Bronchial epithelial cell (primary cell): ENCODE measurements at regions not wholly inside any gene's neighbourhood (a gene's known extent, or its start where the extent isn't known, plus 50 kb on each side); places are given as distances from the start of the nearest gene placed in this dataset.

ENCODE experiments used
- DNase-seq: peaks from one replicate; pipeline ENCODE4 v3.0.0-alpha.2; 2010; ENCODE audit warnings: low read depth
- FAIRE-seq: peaks from 2 replicates; lab custom pipeline; 2011; peaks lifted over from hg19 to GRCh38; lab: Jason Lieb, UNC
- H3K27me3 ChIP-seq: 2 replicates; pipeline ENCODE4 v1.5.1; 2011; ENCODE audit warnings: low read length; ENCODE audit not compliant: control insufficient read depth, insufficient read depth
- H3K36me3 ChIP-seq: 2 replicates; pipeline ENCODE4 v1.5.1; 2011; ENCODE audit warnings: low read length; ENCODE audit not compliant: control insufficient read depth, insufficient read depth
- H3K4me3 ChIP-seq: 2 replicates; pipeline ENCODE4 v1.5.1; 2011; ENCODE audit warnings: mild to moderate bottlenecking, low read depth, low read length, control low read depth
- CTCF ChIP-seq: IDR thresholded peaks from 2 replicates; pipeline ENCODE4 v1.5.1; 2011; ENCODE audit warnings: mild to moderate bottlenecking, moderate library complexity, low read length, control low read depth, inconsistent platforms; ENCODE audit not compliant: insufficient read depth, severe bottlenecking

GRCh38 chr9:89781838-89782540 lies 177.2 kb downstream of the GADD45G start:
- no peak for TF ChIP-seq CTCF
- DNase-seq (no peak), FAIRE-seq (peak; percentile 75)
- peaks cover 2% of the 10 kb centered on the region for H3K27me3 ChIP-seq
- no peak overlapping the region for H3K4me3 ChIP-seq
- no peaks in the 10 kb centered on the region for H3K36me3 ChIP-seq

DNA sequence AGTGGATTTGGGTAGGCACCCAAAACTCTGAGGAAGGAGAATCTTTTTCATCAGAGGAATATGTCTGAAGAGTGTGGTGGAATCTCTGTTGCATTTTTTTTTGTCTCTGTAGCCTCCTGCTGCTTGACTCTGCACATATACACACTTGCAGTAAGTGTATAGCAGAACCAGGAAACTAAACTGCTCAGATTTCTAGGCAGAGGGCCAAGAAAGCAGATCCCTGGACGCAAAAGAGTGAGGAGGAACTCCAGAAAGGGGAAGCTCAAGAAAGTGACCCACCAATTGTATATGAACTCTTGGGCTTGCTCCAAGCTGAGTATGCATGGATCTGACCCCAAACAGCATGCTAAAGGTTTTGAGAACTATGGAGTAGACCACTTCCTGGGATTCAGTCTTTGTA lies 181.8 kb downstream of the GADD45G start:
- no peaks in the 10 kb centered on the region for H3K36me3 ChIP-seq
- peaks cover under 1% of the 10 kb centered on the region for H3K27me3 ChIP-seq
- no peak for FAIRE-seq
- no peak for DNase-seq
- no peak overlapping the region for H3K4me3 ChIP-seq
- TF ChIP-seq CTCF = no peak

DNA sequence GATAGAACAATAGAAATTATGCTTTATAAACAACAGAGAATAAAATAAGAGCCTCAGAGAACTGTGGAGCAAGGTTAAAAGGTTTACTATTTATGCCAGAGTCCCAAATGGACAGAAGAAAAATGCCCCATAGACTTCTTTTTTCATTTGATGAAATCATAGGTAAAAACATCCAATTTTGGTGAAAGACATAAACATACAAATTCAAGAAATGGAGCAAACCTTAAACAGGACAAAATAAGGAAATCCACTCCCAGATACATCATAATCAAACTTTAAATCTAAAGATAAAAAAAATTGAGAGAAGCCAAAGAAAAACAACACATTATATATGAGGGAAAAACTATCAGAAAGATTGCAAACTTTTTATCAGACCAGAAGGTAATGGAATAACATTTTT lies 182.8 kb downstream of the GADD45G start:
- Histone ChIP-seq H3K4me3 (no peak overlapping the region), H3K27me3 (no peaks in the 10 kb centered on the region), H3K36me3 (no peaks in the 10 kb centered on the region)
- TF ChIP-seq CTCF = no peak
- DNase-seq (no peak), FAIRE-seq (no peak)

- TF ChIP-seq CTCF = no peak
- no peak for FAIRE-seq
Measured at GRCh38 chr9:89788434-89788833, 183.6 kb downstream of the GADD45G start.

GRCh38 chr9:89789922-89790510 lies 185.2 kb downstream of the GADD45G start:
- Histone ChIP-seq H3K36me3 (no peaks in the 10 kb centered on the region), H3K4me3 (no peak overlapping the region), H3K27me3 (no peaks in the 10 kb centered on the region)
- DNase-seq = no peak
- FAIRE-seq = no peak
- TF ChIP-seq CTCF = no peak

More at GRCh38 chr9:89788434-89788833, 183.6 kb downstream of the GADD45G start:
- Histone ChIP-seq H3K4me3 (no peak overlapping the region), H3K36me3 (no peaks in the 10 kb centered on the region), H3K27me3 (no peaks in the 10 kb centered on the region)
- DNase-seq = no peak
